HG03571 (cell line): ENCODE measurements at regions not wholly inside any gene's neighbourhood (a gene's known extent, or its start where the extent isn't known, plus 50 kb on each side); places are given as distances from the start of the nearest gene placed in this dataset.

Source experiments
- ATAC-seq: cut with Tn5 transposase; IDR thresholded peaks from one replicate; pipeline ENCODE4 v1.9.1; 2021; ENCODE audit not compliant: unreplicated experiment

GRCh38 chr10:113252650-113253618, 299.9 kb upstream of the HABP2 start:
- ATAC-seq: no peak

- ATAC-seq: no peak
Observed at GRCh38 chr10:113259576-113260226, 293.2 kb upstream of the HABP2 start.

GRCh38 chr10:113261161-113261560, 291.7 kb upstream of the HABP2 start:
- ATAC-seq: no peak

- no peak for ATAC-seq
Observed at GRCh38 chr10:113261611-113262091, 291.2 kb upstream of the HABP2 start.

GRCh38 chr10:113263056-113263455, 289.8 kb upstream of the HABP2 start:
- ATAC-seq: no peak

- no peak for ATAC-seq
Observed at GRCh38 chr10:113264333-113265131, 288.3 kb upstream of the HABP2 start.

GRCh38 chr10:113266147-113266546, 286.7 kb upstream of the HABP2 start:
- ATAC-seq: no peak

GRCh38 chr10:113267619-113268562, 285.0 kb upstream of the HABP2 start:
- ATAC-seq: no peak

- no peak for ATAC-seq
Observed at GRCh38 chr10:113269333-113269732, 283.5 kb upstream of the HABP2 start.

GRCh38 chr10:113272511-113272910, 280.3 kb upstream of the HABP2 start:
- no peak for ATAC-seq

GRCh38 chr10:113273181-113274163, 279.4 kb upstream of the HABP2 start:
- ATAC-seq: no peak

GRCh38 chr10:113274176-113274829, 278.6 kb upstream of the HABP2 start:
- ATAC-seq: no peak

GRCh38 chr10:113278221-113278620, 274.6 kb upstream of the HABP2 start:
- no peak for ATAC-seq

GRCh38 chr10:113278664-113279063, 274.2 kb upstream of the HABP2 start:
- ATAC-seq: no peak

GRCh38 chr10:113279262-113279661, 273.6 kb upstream of the HABP2 start:
- ATAC-seq: no peak

GRCh38 chr10:113282564-113282963, 270.3 kb upstream of the HABP2 start:
- no peak for ATAC-seq

- no peak for ATAC-seq
Observed at GRCh38 chr10:113283189-113283588, 269.7 kb upstream of the HABP2 start.

GRCh38 chr10:113284635-113285034, 268.2 kb upstream of the HABP2 start:
- ATAC-seq: no peak
